ENCODE measurements at regions not wholly inside any gene's neighbourhood (a gene's known extent, or its start where the extent isn't known, plus 50 kb on each side); places are given as distances from the start of the nearest gene placed in this dataset.

DNA sequence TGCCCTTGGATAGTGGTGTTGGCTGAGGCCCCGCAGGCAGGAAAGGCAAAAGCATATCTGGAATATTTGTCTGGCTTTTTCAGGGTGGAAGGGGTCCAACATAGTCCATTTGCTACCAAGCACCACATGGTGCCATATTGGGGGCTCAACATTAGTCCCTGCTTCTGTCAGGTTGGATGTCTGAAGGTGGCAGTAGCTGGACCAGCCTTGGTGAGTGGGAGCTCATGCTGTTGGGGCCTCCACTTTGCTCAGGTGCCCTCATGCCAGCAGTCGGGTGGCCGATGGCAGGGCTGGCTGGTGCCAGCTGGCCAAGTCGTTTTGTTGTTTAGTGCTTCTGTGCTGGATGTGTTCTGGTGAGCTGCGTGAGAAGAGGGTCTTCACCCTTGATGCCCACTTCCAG lies 135.3 kb downstream of the PAPOLA start:
- Histone ChIP-seq H3K4me1 (ENCODE audit: control insufficient read depth in 1 of 2, insufficient read depth in 2 of 2, low read length in 2 of 2) (no peaks in the 10 kb centered on the region), H3K4me3 (ENCODE audit: low read depth in 1 of 2, low read length in 2 of 2) (no peak overlapping the region), H3K9ac (ENCODE audit: low read depth in 1 of 2, low read length in 2 of 2) (no peak overlapping the region), H3K27ac (ENCODE audit: low read depth, low read length) (no peak overlapping the region), H3K36me3 (ENCODE audit: control insufficient read depth in 1 of 2, insufficient read depth in 2 of 2, low read length in 2 of 2) (no peaks in the 10 kb centered on the region), H3K27me3 (ENCODE audit: control insufficient read depth in 1 of 2, insufficient read depth in 2 of 2, low read length in 2 of 2) (no peaks in the 10 kb centered on the region), H3K9me3 (ENCODE audit: control insufficient read depth in 1 of 2, low read length in 2 of 2) (no peaks in the 10 kb centered on the region)

DNA sequence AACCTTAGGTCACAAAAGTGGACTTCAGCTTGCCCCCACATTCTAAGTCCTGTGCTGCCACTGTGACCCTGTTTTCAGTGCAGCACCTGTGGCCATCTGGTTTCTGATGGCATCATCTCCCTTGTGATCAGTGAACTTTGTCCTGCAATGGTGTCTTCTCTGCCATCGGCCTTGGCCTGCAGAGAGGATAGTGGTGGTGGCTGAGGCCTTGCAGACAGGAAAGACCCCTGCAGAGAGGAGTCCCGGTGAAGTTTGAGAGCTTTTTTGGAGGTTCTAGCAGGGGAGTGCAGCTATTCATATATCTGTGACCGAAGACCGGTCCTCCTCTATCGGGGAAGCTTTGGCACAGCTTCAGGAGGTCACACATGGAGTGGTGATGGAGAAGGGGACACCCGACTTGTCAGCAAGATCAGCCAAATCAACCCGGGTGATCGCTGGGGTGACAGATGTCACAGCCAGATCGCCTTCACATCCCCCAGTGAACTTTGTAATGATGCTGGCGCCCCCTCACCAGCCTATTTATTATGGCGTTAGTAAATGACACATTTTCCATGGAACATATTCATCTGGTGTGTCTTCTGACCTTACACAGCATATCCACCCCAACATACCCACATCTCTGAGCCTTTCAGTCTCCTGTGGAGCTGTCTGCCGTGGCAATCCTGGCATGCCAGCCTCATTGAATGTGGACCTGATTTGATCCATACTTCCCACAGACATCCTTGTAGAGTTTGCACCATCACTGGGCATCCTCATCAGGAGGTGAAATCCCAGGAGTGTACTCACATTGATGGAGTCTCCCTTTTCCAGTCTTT lies 136.1 kb downstream of the PAPOLA start:
- H3K4me3 ChIP-seq (ENCODE audit: low read depth in 1 of 2, low read length in 2 of 2), result no peak overlapping the region
- H3K27me3 ChIP-seq (ENCODE audit: control insufficient read depth in 1 of 2, insufficient read depth in 2 of 2, low read length in 2 of 2), result no peaks in the 10 kb centered on the region
- no peaks in the 10 kb centered on the region for H3K4me1 ChIP-seq (ENCODE audit: control insufficient read depth in 1 of 2, insufficient read depth in 2 of 2, low read length in 2 of 2)
- no peak overlapping the region for H3K9ac ChIP-seq (ENCODE audit: low read depth in 1 of 2, low read length in 2 of 2)
- no peaks in the 10 kb centered on the region for H3K36me3 ChIP-seq (ENCODE audit: control insufficient read depth in 1 of 2, insufficient read depth in 2 of 2, low read length in 2 of 2)
- no peaks in the 10 kb centered on the region for H3K9me3 ChIP-seq (ENCODE audit: control insufficient read depth in 1 of 2, low read length in 2 of 2)
- no peak overlapping the region for H3K27ac ChIP-seq (ENCODE audit: low read depth, low read length)

DNA sequence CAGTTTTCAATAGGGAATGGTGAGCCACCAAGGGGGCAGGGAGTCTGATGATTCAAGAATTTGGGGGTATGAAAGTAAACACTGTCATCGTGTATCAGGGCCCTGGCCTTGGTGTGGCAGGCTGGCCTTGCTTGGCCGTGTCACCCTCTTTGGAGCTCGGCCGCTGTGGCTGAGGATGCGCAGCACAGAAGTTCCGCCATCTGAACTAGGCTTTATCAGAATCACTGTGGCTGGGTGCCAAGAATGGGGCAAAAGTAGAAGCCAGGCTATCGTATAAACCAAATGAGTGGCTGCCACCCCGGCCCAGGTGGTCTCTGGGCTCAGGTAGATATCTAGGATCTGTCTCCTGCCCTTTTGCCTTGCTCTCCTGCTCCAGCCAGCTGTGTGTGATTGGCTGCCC lies 137.4 kb downstream of the PAPOLA start:
- Histone ChIP-seq H3K9ac (ENCODE audit: low read depth in 1 of 2, low read length in 2 of 2) (no peak overlapping the region), H3K4me1 (ENCODE audit: control insufficient read depth in 1 of 2, insufficient read depth in 2 of 2, low read length in 2 of 2) (no peaks in the 10 kb centered on the region), H3K27me3 (ENCODE audit: control insufficient read depth in 1 of 2, insufficient read depth in 2 of 2, low read length in 2 of 2) (no peaks in the 10 kb centered on the region), H3K27ac (ENCODE audit: low read depth, low read length) (no peak overlapping the region), H3K4me3 (ENCODE audit: low read depth in 1 of 2, low read length in 2 of 2) (no peak overlapping the region), H3K36me3 (ENCODE audit: control insufficient read depth in 1 of 2, insufficient read depth in 2 of 2, low read length in 2 of 2) (no peaks in the 10 kb centered on the region), H3K9me3 (ENCODE audit: control insufficient read depth in 1 of 2, low read length in 2 of 2) (no peaks in the 10 kb centered on the region)

GRCh38 chr14:96648506-96649326 lies 146.5 kb downstream of the PAPOLA start:
- Histone ChIP-seq H3K27ac (ENCODE audit: low read depth, low read length) (no peak overlapping the region), H3K4me1 (ENCODE audit: control insufficient read depth in 1 of 2, insufficient read depth in 2 of 2, low read length in 2 of 2) (no peaks in the 10 kb centered on the region), H3K27me3 (ENCODE audit: control insufficient read depth in 1 of 2, insufficient read depth in 2 of 2, low read length in 2 of 2) (peaks cover 0 to 2% of the 10 kb centered on the region in 2 donors), H3K36me3 (ENCODE audit: control insufficient read depth in 1 of 2, insufficient read depth in 2 of 2, low read length in 2 of 2) (no peaks in the 10 kb centered on the region), H3K9ac (ENCODE audit: low read depth in 1 of 2, low read length in 2 of 2) (no peak overlapping the region), H3K4me3 (ENCODE audit: low read depth in 1 of 2, low read length in 2 of 2) (no peak overlapping the region), H3K9me3 (ENCODE audit: control insufficient read depth in 1 of 2, low read length in 2 of 2) (peaks cover 0 to 6% of the 10 kb centered on the region in 2 donors)

GRCh38 chr14:96649327-96649601 lies 147.1 kb downstream of the PAPOLA start:
- H3K9me3 ChIP-seq (ENCODE audit: control insufficient read depth in 1 of 2, low read length in 2 of 2), result peaks cover 0 to 6% of the 10 kb centered on the region in 2 donors
- no peak overlapping the region for H3K4me3 ChIP-seq (ENCODE audit: low read depth in 1 of 2, low read length in 2 of 2)
- H3K4me1 ChIP-seq (ENCODE audit: control insufficient read depth in 1 of 2, insufficient read depth in 2 of 2, low read length in 2 of 2), result no peaks in the 10 kb centered on the region
- H3K9ac ChIP-seq (ENCODE audit: low read depth in 1 of 2, low read length in 2 of 2), result no peak overlapping the region
- H3K27ac ChIP-seq (ENCODE audit: low read depth, low read length), result no peak overlapping the region
- peaks cover 0 to 2% of the 10 kb centered on the region in 2 donors for H3K27me3 ChIP-seq (ENCODE audit: control insufficient read depth in 1 of 2, insufficient read depth in 2 of 2, low read length in 2 of 2)
- H3K36me3 ChIP-seq (ENCODE audit: control insufficient read depth in 1 of 2, insufficient read depth in 2 of 2, low read length in 2 of 2), result no peaks in the 10 kb centered on the region

- Histone ChIP-seq H3K9me3 (ENCODE audit: control insufficient read depth in 1 of 2, low read length in 2 of 2) (peaks cover 0 to 3% of the 10 kb centered on the region in 2 donors), H3K4me3 (ENCODE audit: low read depth in 1 of 2, low read length in 2 of 2) (no peak overlapping the region), H3K36me3 (ENCODE audit: control insufficient read depth in 1 of 2, insufficient read depth in 2 of 2, low read length in 2 of 2) (no peaks in the 10 kb centered on the region), H3K27me3 (ENCODE audit: control insufficient read depth in 1 of 2, insufficient read depth in 2 of 2, low read length in 2 of 2) (peaks cover 0 to 2% of the 10 kb centered on the region in 2 donors), H3K4me1 (ENCODE audit: control insufficient read depth in 1 of 2, insufficient read depth in 2 of 2, low read length in 2 of 2) (peaks cover 0 to 3% of the 10 kb centered on the region in 2 donors), H3K27ac (ENCODE audit: low read depth, low read length) (no peak overlapping the region), H3K9ac (ENCODE audit: low read depth in 1 of 2, low read length in 2 of 2) (no peak overlapping the region)
Observed at GRCh38 chr14:96653597-96653996, 143.6 kb upstream of the VRK1 start.

DNA sequence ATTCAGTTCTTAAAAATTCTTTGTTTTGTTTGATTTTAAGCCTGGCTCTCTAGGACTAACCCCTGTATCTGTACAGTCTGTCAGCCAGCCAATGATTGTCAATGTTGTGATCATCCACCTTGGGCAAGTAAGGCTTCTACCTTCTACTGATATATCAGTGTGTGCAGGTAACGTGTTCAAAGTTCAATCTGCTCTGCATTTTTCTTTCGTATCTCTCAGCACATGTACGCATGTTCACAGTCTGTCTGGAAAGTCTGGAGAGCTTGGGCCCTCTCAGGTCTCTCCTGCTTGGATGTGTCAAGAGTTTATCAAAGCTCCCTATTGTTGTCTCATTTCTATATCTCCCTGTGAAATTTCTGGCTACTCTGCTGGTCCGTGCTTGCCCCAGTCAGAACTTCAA lies 138.6 kb upstream of the VRK1 start:
- no peak overlapping the region for H3K9ac ChIP-seq (ENCODE audit: low read depth in 1 of 2, low read length in 2 of 2)
- H3K27ac ChIP-seq (ENCODE audit: low read depth, low read length), result no peak overlapping the region
- peaks cover 0 to 2% of the 10 kb centered on the region in 2 donors for H3K9me3 ChIP-seq (ENCODE audit: control insufficient read depth in 1 of 2, low read length in 2 of 2)
- peaks cover 6 to 8% of the 10 kb centered on the region in 2 donors for H3K4me1 ChIP-seq (ENCODE audit: control insufficient read depth in 1 of 2, insufficient read depth in 2 of 2, low read length in 2 of 2)
- H3K36me3 ChIP-seq (ENCODE audit: control insufficient read depth in 1 of 2, insufficient read depth in 2 of 2, low read length in 2 of 2), result no peaks in the 10 kb centered on the region
- no peaks in the 10 kb centered on the region for H3K27me3 ChIP-seq (ENCODE audit: control insufficient read depth in 1 of 2, insufficient read depth in 2 of 2, low read length in 2 of 2)
- no peak overlapping the region for H3K4me3 ChIP-seq (ENCODE audit: low read depth in 1 of 2, low read length in 2 of 2)

- H3K9ac ChIP-seq (ENCODE audit: low read depth in 1 of 2, low read length in 2 of 2), result no peak overlapping the region
- peaks cover 6 to 8% of the 10 kb centered on the region in 2 donors for H3K4me1 ChIP-seq (ENCODE audit: control insufficient read depth in 1 of 2, insufficient read depth in 2 of 2, low read length in 2 of 2)
- H3K4me3 ChIP-seq (ENCODE audit: low read depth in 1 of 2, low read length in 2 of 2), result no peak overlapping the region
- peaks cover 0 to 2% of the 10 kb centered on the region in 2 donors for H3K9me3 ChIP-seq (ENCODE audit: control insufficient read depth in 1 of 2, low read length in 2 of 2)
- H3K27ac ChIP-seq (ENCODE audit: low read depth, low read length), result no peak overlapping the region
- H3K27me3 ChIP-seq (ENCODE audit: control insufficient read depth in 1 of 2, insufficient read depth in 2 of 2, low read length in 2 of 2), result no peaks in the 10 kb centered on the region
- H3K36me3 ChIP-seq (ENCODE audit: control insufficient read depth in 1 of 2, insufficient read depth in 2 of 2, low read length in 2 of 2), result no peaks in the 10 kb centered on the region
Observed at GRCh38 chr14:96660123-96660522, 137.1 kb upstream of the VRK1 start.

DNA sequence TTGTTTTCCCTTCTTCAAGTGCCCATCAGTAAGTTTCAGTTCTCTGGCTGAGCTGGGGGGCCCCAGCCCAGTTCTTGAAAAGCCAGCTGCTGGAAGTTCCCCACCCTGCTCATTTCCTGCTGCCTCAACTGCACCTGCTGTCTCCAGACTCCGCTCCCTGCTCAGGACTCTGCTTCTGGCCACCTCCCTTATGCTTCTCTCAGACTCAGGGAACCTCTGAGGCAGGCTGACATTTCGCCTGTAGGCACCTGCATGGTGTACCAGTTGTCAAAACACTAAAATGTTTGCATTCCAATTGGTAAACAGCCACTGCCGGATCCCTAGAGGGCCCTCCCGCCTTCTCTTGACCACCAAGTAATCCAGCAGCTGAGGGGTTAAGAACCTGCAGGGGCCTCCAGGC lies 136.5 kb upstream of the VRK1 start:
- no peak overlapping the region for H3K4me3 ChIP-seq (ENCODE audit: low read depth in 1 of 2, low read length in 2 of 2)
- H3K9ac ChIP-seq (ENCODE audit: low read depth in 1 of 2, low read length in 2 of 2), result no peak overlapping the region
- no peak overlapping the region for H3K27ac ChIP-seq (ENCODE audit: low read depth, low read length)
- H3K27me3 ChIP-seq (ENCODE audit: control insufficient read depth in 1 of 2, insufficient read depth in 2 of 2, low read length in 2 of 2), result no peaks in the 10 kb centered on the region
- H3K4me1 ChIP-seq (ENCODE audit: control insufficient read depth in 1 of 2, insufficient read depth in 2 of 2, low read length in 2 of 2), result peaks cover 6 to 8% of the 10 kb centered on the region in 2 donors
- no peaks in the 10 kb centered on the region for H3K36me3 ChIP-seq (ENCODE audit: control insufficient read depth in 1 of 2, insufficient read depth in 2 of 2, low read length in 2 of 2)
- H3K9me3 ChIP-seq (ENCODE audit: control insufficient read depth in 1 of 2, low read length in 2 of 2), result peaks cover 0 to 2% of the 10 kb centered on the region in 2 donors

- Histone ChIP-seq H3K4me3 (ENCODE audit: low read depth in 1 of 2, low read length in 2 of 2) (no peak overlapping the region), H3K36me3 (ENCODE audit: control insufficient read depth in 1 of 2, insufficient read depth in 2 of 2, low read length in 2 of 2) (no peaks in the 10 kb centered on the region), H3K4me1 (ENCODE audit: control insufficient read depth in 1 of 2, insufficient read depth in 2 of 2, low read length in 2 of 2) (peaks cover 6 to 8% of the 10 kb centered on the region in 2 donors), H3K27me3 (ENCODE audit: control insufficient read depth in 1 of 2, insufficient read depth in 2 of 2, low read length in 2 of 2) (no peaks in the 10 kb centered on the region), H3K27ac (ENCODE audit: low read depth, low read length) (no peak overlapping the region), H3K9ac (ENCODE audit: low read depth in 1 of 2, low read length in 2 of 2) (no peak overlapping the region), H3K9me3 (ENCODE audit: control insufficient read depth in 1 of 2, low read length in 2 of 2) (peaks cover 0 to 2% of the 10 kb centered on the region in 2 donors)
Observed at GRCh38 chr14:96661244-96661969, 135.8 kb upstream of the VRK1 start.
